IMR-90 (cell line): ENCODE measurements at regions not wholly inside any gene's neighbourhood (a gene's known extent, or its start where the extent isn't known, plus 50 kb on each side); places are given as distances from the start of the nearest gene placed in this dataset.

Source experiments
- ATAC-seq: fragments of 200-7000 bp; cut with Tn5 transposase; 2 replicates; pipeline ENCODE4 v1.9.1; 2020; ENCODE audit warnings: low read depth, mild to moderate bottlenecking, moderate library complexity
- BruUV-seq: library from RNA; stranded (reverse); fragments of 400-500 nt; replicated peaks from 2 replicates; lab custom pipeline; 2021; lab: Mats Ljungman, UMichigan
- CTCF ChIA-PET: fragments of 300-600 bp; formaldehyde crosslinking; extraction: SDS; loops from one replicate; lab custom pipeline; 2021; ENCODE audit warnings: antibody characterized with exemption; lab: Yijun Ruan, JAX
- POLR2A ChIA-PET: fragments of 300-600 bp; sonication (Branson Sonifier 250); formaldehyde crosslinking; loops from one replicate; lab custom pipeline; 2022; ENCODE audit warnings: antibody characterized with exemption; ENCODE audit not compliant: unreplicated experiment; lab: Charles Lee
- DNase-seq: peaks from one replicate; pipeline ENCODE4 v3.0.0; 2013
- H2AFZ ChIP-seq: replicated peaks from 2 replicates; pipeline ENCODE3; 2013; ENCODE audit warnings: low read length, mild to moderate bottlenecking; ENCODE audit not compliant: poor library complexity
- H2AK5ac ChIP-seq: 2 replicates; pipeline ENCODE4 v1.6.1; 2013; ENCODE audit warnings: low read depth, low read length, inconsistent platforms
- H2AK9ac ChIP-seq: replicated peaks from 2 replicates; pipeline ENCODE3; 2013; ENCODE audit warnings: mild to moderate bottlenecking, low read depth, low read length, moderate library complexity; ENCODE audit not compliant: poor library complexity
- H2BK120ac ChIP-seq: 2 replicates; pipeline ENCODE4 v1.6.1; 2013; ENCODE audit warnings: low read depth, low read length, inconsistent platforms
- H2BK15ac ChIP-seq: 3 replicates; pipeline ENCODE4 v1.6.1; 2013; ENCODE audit warnings: low read depth, low read length, inconsistent platforms
- H2BK20ac ChIP-seq: 2 replicates; pipeline ENCODE4 v1.6.1; 2013; ENCODE audit warnings: low read depth, mild to moderate bottlenecking, inconsistent platforms, low read length, moderate library complexity
- H2BK5ac ChIP-seq: 2 replicates; pipeline ENCODE4 v1.6.1; 2013; ENCODE audit warnings: mild to moderate bottlenecking, low read depth, low read length, inconsistent platforms; ENCODE audit not compliant: poor library complexity, severe bottlenecking
- H3K14ac ChIP-seq: replicated peaks from 2 replicates; pipeline ENCODE4 v1.6.1; 2013; ENCODE audit warnings: low read depth, low read length, inconsistent platforms
- H3K18ac ChIP-seq: 2 replicates; pipeline ENCODE4 v1.6.1; 2013; ENCODE audit warnings: low read depth, low read length, control low read depth
- H3K23ac ChIP-seq: 2 replicates; pipeline ENCODE4 v1.6.1; 2013; ENCODE audit warnings: low read depth, low read length, inconsistent platforms
- H3K27ac ChIP-seq: 2 replicates; pipeline ENCODE4 v1.5.1; 2013; ENCODE audit warnings: mild to moderate bottlenecking, control low read depth, low read length; ENCODE audit not compliant: insufficient read depth
- H3K27me3 ChIP-seq: 2 replicates; pipeline ENCODE4 v1.6.1; 2013; ENCODE audit warnings: low read length; ENCODE audit not compliant: control insufficient read depth, insufficient read depth
- H3K36me3 ChIP-seq: 2 replicates; pipeline ENCODE4 v1.6.1; 2013; ENCODE audit warnings: low read length, mixed read lengths; ENCODE audit not compliant: control insufficient read depth, insufficient read depth
- H3K4ac ChIP-seq: 2 replicates; pipeline ENCODE4 v1.6.1; 2013; ENCODE audit warnings: low read depth, low read length, inconsistent platforms
- H3K4me1 ChIP-seq: 2 replicates; pipeline ENCODE4 v1.6.1; 2013; ENCODE audit warnings: low read length, mixed read lengths; ENCODE audit not compliant: control insufficient read depth, insufficient read depth
- H3K4me2 ChIP-seq: 2 replicates; pipeline ENCODE4 v1.6.1; 2013; ENCODE audit warnings: low read depth, mild to moderate bottlenecking, control low read depth, low read length, moderate library complexity
- H3K4me3 ChIP-seq: 2 replicates; pipeline ENCODE4 v1.5.1; 2013; ENCODE audit warnings: low read depth, mild to moderate bottlenecking, control low read depth, low read length, moderate library complexity; ENCODE audit not compliant: insufficient read depth
- H3K56ac ChIP-seq: 2 replicates; pipeline ENCODE4 v1.6.1; 2013; ENCODE audit warnings: low read length, inconsistent platforms; ENCODE audit not compliant: insufficient read depth; ENCODE audit errors: extremely low read depth
- H3K79me1 ChIP-seq, 2 experiments: 2 replicates each; pipeline ENCODE4 v1.6.1; 2013; ENCODE audit warnings: low read length in 2 of 2, inconsistent platforms in 1 of 2, low read depth in 1 of 2
- H3K9ac ChIP-seq: 2 replicates; pipeline ENCODE4 v1.6.1; 2013; ENCODE audit warnings: low read depth, low read length, control low read depth
- H3K9me1 ChIP-seq: 2 replicates; pipeline ENCODE4 v1.6.1; 2013; ENCODE audit warnings: low read length, inconsistent platforms; ENCODE audit not compliant: insufficient read depth
- H3K9me3 ChIP-seq: 2 replicates; pipeline ENCODE4 v1.6.1; 2013; ENCODE audit warnings: low read length; ENCODE audit not compliant: control insufficient read depth, insufficient read depth
- H4K20me1 ChIP-seq: 2 replicates; pipeline ENCODE4 v1.6.1; 2013; ENCODE audit warnings: low read length, inconsistent platforms; ENCODE audit not compliant: insufficient read depth
- H4K5ac ChIP-seq: 2 replicates; pipeline ENCODE4 v1.6.1; 2013; ENCODE audit warnings: mild to moderate bottlenecking, low read depth, low read length, control low read depth
- H4K8ac ChIP-seq, 2 experiments: 2 replicates each; pipeline ENCODE4 v1.6.1; 2013; ENCODE audit warnings: low read depth in 2 of 2, low read length in 2 of 2, control low read depth in 1 of 2, inconsistent platforms in 1 of 2
- H4K91ac ChIP-seq: 2 replicates; pipeline ENCODE4 v1.6.1; 2013; ENCODE audit warnings: low read depth, low read length, inconsistent platforms; ENCODE audit not compliant: insufficient read depth
- CHD1 ChIP-seq: IDR thresholded peaks from 2 replicates; pipeline ENCODE4 v1.6.1; 2012; ENCODE audit warnings: low read depth, low read length, improper control_type of control experiment
- MAZ ChIP-seq: IDR thresholded peaks from 2 replicates; pipeline ENCODE4 v1.6.1; 2012; ENCODE audit warnings: low read depth, mild to moderate bottlenecking, low read length, improper control_type of control experiment, moderate library complexity, borderline replicate concordance
- NFE2L2 ChIP-seq: fragments of 150-350 bp; IDR thresholded peaks from 2 replicates; pipeline ENCODE4 v1.6.1; 2016; ENCODE audit warnings: low read depth, mild to moderate bottlenecking, low read length
- POLR2A ChIP-seq: IDR thresholded peaks from 2 replicates; pipeline ENCODE4 v1.6.1; 2012; ENCODE audit warnings: mild to moderate bottlenecking, low read depth, low read length
- RAD21 ChIP-seq: IDR thresholded peaks from 2 replicates; pipeline ENCODE4 v1.6.1; 2012; ENCODE audit warnings: low read length, improper control_type of control experiment
- RFX5 ChIP-seq: IDR thresholded peaks from 2 replicates; pipeline ENCODE4 v1.8.0; 2012; ENCODE audit warnings: low read depth, mild to moderate bottlenecking, low read length, moderate library complexity
- SMC3 ChIP-seq: fragments of 150-350 bp; IDR thresholded peaks from 2 replicates; pipeline ENCODE4 v1.6.1; 2016; ENCODE audit warnings: low read depth, mild to moderate bottlenecking, antibody characterized with exemption, low read length, moderate library complexity
- USF2 ChIP-seq: fragments of 150-350 bp; IDR thresholded peaks from 2 replicates; pipeline ENCODE4 v1.6.1; 2017; ENCODE audit warnings: mild to moderate bottlenecking, antibody characterized with exemption, low read length, low read depth
- WGBS, 2 experiments: methylation state at CpG; one replicate each; pipeline versions ENCODE4 v1.1.5 to v1.1.7; 2013; ENCODE audit warnings: missing lambda C conversion rate in 2 of 2; ENCODE audit not compliant: insufficient read length in 1 of 2; ENCODE audit errors: extremely low coverage in 2 of 2; 5-methylcytosine and 5-hydroxymethylcytosine counted together
- dilution Hi-C: fragments of 300-500 bp; cut with HindIII; formaldehyde crosslinking; loops from one replicate; pipeline ENCODE4 v1.14.3; 2018; ENCODE audit warnings: low sequenced_read_pairs; ENCODE audit not compliant: unreplicated experiment
- in situ Hi-C: fragments of 300-500 bp; cut with MboI; formaldehyde crosslinking; loops from 3 replicates; pipeline ENCODE4 v1.14.3; 2019; ENCODE audit warnings: low sequenced_read_pairs, inconsistent platforms, mixed read lengths
- intact Hi-C: fragments of 100-400 bp; cut with micrococcal nuclease; formaldehyde crosslinking; loops from 2 replicates; pipeline ENCODE4 v1.10.0; 2022

DNA sequence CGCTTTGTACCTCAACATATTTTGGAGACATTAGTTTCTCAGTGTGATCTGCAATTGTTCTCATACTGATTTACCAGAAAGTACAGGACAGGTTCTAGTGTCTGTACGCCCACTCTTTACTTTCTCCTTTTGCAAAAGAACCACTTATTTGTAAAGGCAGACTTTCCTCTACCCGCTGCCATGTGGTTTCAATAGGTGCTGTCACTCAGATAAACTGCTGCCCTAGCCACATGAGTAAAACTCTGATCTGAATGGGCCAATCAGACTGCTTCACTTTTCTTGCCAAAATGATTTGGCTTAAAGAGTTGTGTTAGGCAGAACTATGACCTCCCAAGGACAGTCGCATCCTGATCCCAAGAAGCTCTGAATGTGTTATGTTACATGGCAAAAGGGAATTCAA, 984.6 kb upstream of the NR2F2 start:
- intact Hi-C loops = no loop called here
- no CpG with 5 or more reads among the region's 4 CpGs for WGBS, 2 experiments
- H3K36me3 ChIP-seq = no peaks in the 10 kb centered on the region

More for the DNA sequence above, 984.6 kb upstream of the NR2F2 start:
- H3K14ac ChIP-seq = no peak overlapping the region
- no peak overlapping the region for H2BK5ac ChIP-seq
- no peaks in the 10 kb centered on the region for H4K20me1 ChIP-seq
- no peak overlapping the region for H3K9ac ChIP-seq
- no peak overlapping the region for H2AFZ ChIP-seq
- H3K18ac ChIP-seq = peak overlapping the region; percentile 36; the same call in 1 of the 2 replicates
- no peak overlapping the region for H4K91ac ChIP-seq
- in situ Hi-C loops = no loop called here
- no peak for DNase-seq
- H3K27me3 ChIP-seq = no peaks in the 10 kb centered on the region
- H2BK20ac ChIP-seq = peak overlapping the region; percentile 49
- H2AK5ac ChIP-seq = no peak overlapping the region
- H2BK15ac ChIP-seq = no peak overlapping the region
- H2AK9ac ChIP-seq = no peak overlapping the region
- no peak overlapping the region for H3K4me3 ChIP-seq
- ATAC-seq = no peak
- no peak overlapping the region for H3K4ac ChIP-seq
- no peak overlapping the region for H3K56ac ChIP-seq
- TF ChIP-seq NFE2L2 (no peak), SMC3 (no peak), POLR2A (no peak), CHD1 (no peak), USF2 (no peak), RAD21 (no peak), RFX5 (no peak), MAZ (no peak)
- no TSS peak for BruUV-seq
- peaks cover 7% of the 10 kb centered on the region for H3K4me1 ChIP-seq
- H3K27ac ChIP-seq = no peak overlapping the region
- H3K23ac ChIP-seq = no peak overlapping the region
- ChIA-PET POLR2A (no interaction called here), CTCF (interaction anchor here (1.4 to 1.7 kb wide), 2 partner anchors 12 to 39 kb away, joined by 3 read pairs; no protein-coding TSS in a partner anchor)
- H2BK120ac ChIP-seq = no peak overlapping the region
- no peaks in the 10 kb centered on the region for H3K9me1 ChIP-seq
- no peaks in the 10 kb centered on the region for H3K79me1 ChIP-seq
- no peak overlapping the region for H4K5ac ChIP-seq
- dilution Hi-C loops = no loop called here
- no peak overlapping the region for H4K8ac ChIP-seq
- no peaks in the 10 kb centered on the region for H3K9me3 ChIP-seq
- H3K4me2 ChIP-seq = no peak overlapping the region
